ENCODE measurements at regions not wholly inside any gene's neighbourhood (a gene's known extent, or its start where the extent isn't known, plus 50 kb on each side); places are given as distances from the start of the nearest gene placed in this dataset.

GRCh38 chr20:18986895-18987580 lies 173.5 kb downstream of the SCP2D1 start:
- no peak for FAIRE-seq
- Histone ChIP-seq H2BK5ac (ENCODE audit: low read depth, low read length) (no peak overlapping the region), H4K91ac (replicated peaks; ENCODE audit: insufficient read length, low read length) (no peak overlapping the region), H3K23ac (ENCODE audit: insufficient read length) (no peak overlapping the region), H4K8ac (ENCODE audit: extremely low read depth, insufficient read depth, low read length) (no peak overlapping the region), H2AFZ (ENCODE audit: low read length) (no peak overlapping the region), H2BK12ac (ENCODE audit: low read depth, low read length) (no peak overlapping the region), H3K27me3 (replicated peaks in 1 of 4; ENCODE audit: control insufficient read depth in 3 of 4, extremely low read depth in 1 of 4, insufficient read depth in 3 of 4, low read length in 3 of 4) (no peaks in the 10 kb centered on the region), H4K20me1 (replicated peaks in 1 of 2; ENCODE audit: control insufficient read depth in 1 of 2, insufficient read depth in 2 of 2, low read length in 2 of 2) (no peaks in the 10 kb centered on the region), H2BK20ac (ENCODE audit: low read length) (no peak overlapping the region), H2BK120ac (replicated peaks; ENCODE audit: low read depth, low read length) (no peak overlapping the region), H3K9me3 (ENCODE audit: insufficient read depth in 2 of 2, low read depth in 1 of 2, low read length in 1 of 2) (no peaks in the 10 kb centered on the region), H2AK5ac (ENCODE audit: low read depth, low read length) (no peak overlapping the region), H3K4me1 (replicated peaks in 1 of 4; ENCODE audit: control insufficient read depth in 3 of 4, insufficient read depth in 4 of 4, low read length in 3 of 4) (peaks cover 0 to 2% (median 0%) of the 10 kb centered on the region in 4 experiments; a peak in 2 of 7 replicates), H3K36me3 (ENCODE audit: control insufficient read depth in 2 of 4, insufficient read depth in 4 of 4, low read length in 3 of 4) (no peaks in the 10 kb centered on the region), H3K56ac (replicated peaks; ENCODE audit: insufficient read length, low read depth, low read length) (no peak overlapping the region), H3K18ac (ENCODE audit: extremely low read depth, low read length) (no peak overlapping the region), H3K23me2 (ENCODE audit: low read depth, low read length) (no peaks in the 10 kb centered on the region), H3K4me3 (ENCODE audit: extremely low read depth in 1 of 4, insufficient read depth in 2 of 4, low read depth in 3 of 4, low read length in 4 of 4) (no peak overlapping the region), H4K5ac (ENCODE audit: insufficient read length, low read depth, low read length) (no peak overlapping the region), H3K79me1 (ENCODE audit: low read depth, low read length) (no peaks in the 10 kb centered on the region), H2BK15ac (ENCODE audit: low read length) (no peak overlapping the region), H3K79me2 (ENCODE audit: control insufficient read depth in 1 of 2, insufficient read depth in 2 of 2, low read length in 2 of 2) (no peaks in the 10 kb centered on the region), H3K4me2 (ENCODE audit: insufficient read depth in 1 of 2, low read depth in 2 of 2, low read length in 2 of 2) (no peak overlapping the region), H3K4ac (replicated peaks; ENCODE audit: insufficient read length, low read depth, low read length) (no peak overlapping the region), H3K14ac (ENCODE audit: insufficient read length) (no peak overlapping the region), H3K27ac (ENCODE audit: low read depth, low read length) (no peak overlapping the region), H3K9ac (replicated peaks in 1 of 4; ENCODE audit: extremely low read depth in 1 of 4, low read depth in 3 of 4, low read length in 3 of 4) (no peak overlapping the region)
- DNase-seq (ENCODE audit: low read depth in 1 of 2, low spot score in 2 of 2), result no peak
- POLR2A ChIA-PET (ENCODE audit: partially characterized antibody), result no interaction called here
- 95% methylated on average over 9 of the region's 9 CpGs; no CpG with 5 or more reads in 1 of the 2 experiments for WGBS, 2 experiments (ENCODE audit: extremely low coverage in 1 of 2, insufficient coverage in 1 of 2, insufficient read length in 1 of 2, insufficient replicate concordance in 2 of 2, low coverage in 1 of 2, low lambda C conversion rate in 2 of 2, missing lambda C conversion rate in 1 of 2)
- CTCF ChIA-PET (ENCODE audit: partially characterized antibody), result interaction anchor here (2.3 kb wide), 1 partner anchor 8 kb away, joined by 10 read pairs; no protein-coding TSS in a partner anchor
- TF ChIP-seq KDM5A (IDR thresholded peaks at IDR 0.05; ENCODE audit: low read length), result no peak
- TF ChIP-seq CHD1 (IDR thresholded peaks at IDR 0.05; ENCODE audit: low read depth, low read length), result no peak
- TF ChIP-seq ZNF274 (IDR thresholded peaks at IDR 0.05; ENCODE audit: borderline replicate concordance, extremely low read depth, low read length), result no peak
- no peak for TF ChIP-seq KDM4A (IDR thresholded peaks at IDR 0.05; ENCODE audit: low read depth, low read length, severe bottlenecking)
- no peak for TF ChIP-seq POU5F1 (IDR thresholded peaks at IDR 0.05; ENCODE audit: low read depth, low read length)
- no peak for TF ChIP-seq RBBP5 (IDR thresholded peaks at IDR 0.05; ENCODE audit: borderline replicate concordance, low read depth, low read length)
- TF ChIP-seq JUND (IDR thresholded peaks at IDR 0.05; ENCODE audit: low read length), result no peak
- no peak for TF ChIP-seq CTBP2 (IDR thresholded peaks at IDR 0.05; ENCODE audit: borderline replicate concordance, insufficient read depth, insufficient read length, low read length)
- no peak for TF ChIP-seq JUN (IDR thresholded peaks at IDR 0.05; ENCODE audit: low read depth, low read length)
- no peak for TF ChIP-seq SP2 (IDR thresholded peaks at IDR 0.05; ENCODE audit: low read length)

Measured in H1 (cell line).